MG63 (cell line): ENCODE measurements at regions not wholly inside any gene's neighbourhood (a gene's known extent, or its start where the extent isn't known, plus 50 kb on each side); places are given as distances from the start of the nearest gene placed in this dataset.
"Not testable (repeated sequence)": the region's sequence is repeated elsewhere in the genome, so short reads cannot be mapped to it uniquely, and the experiment has no call there.

Experiments used
- DNase-seq: peaks from one replicate; pipeline ENCODE4 v3.0.0-alpha.2; 2020
- H3K27me3 ChIP-seq: fragments of 250-450 bp; sonication (Bioruptor Pico); 2 replicates; pipeline ENCODE4 v1.5.1; 2020; ENCODE audit warnings: mild to moderate bottlenecking, moderate library complexity
- H3K36me3 ChIP-seq: fragments of 250-450 bp; sonication (Bioruptor Pico); 2 replicates; pipeline ENCODE4 v1.5.1; 2020; ENCODE audit warnings: mild to moderate bottlenecking, moderate library complexity
- H3K4me3 ChIP-seq: fragments of 250-450 bp; sonication (Bioruptor Pico); 2 replicates; pipeline ENCODE4 v1.5.1; 2020; ENCODE audit warnings: mild to moderate bottlenecking, moderate library complexity
- H3K9me3 ChIP-seq: fragments of 250-450 bp; sonication (Bioruptor Pico); 2 replicates; pipeline ENCODE4 v1.5.1; 2020; ENCODE audit warnings: mild to moderate bottlenecking, moderate library complexity

- DNase-seq, result no peak
- Histone ChIP-seq H3K4me3 (no peak overlapping the region), H3K9me3 (no peaks in the 10 kb centered on the region), H3K27me3 (no peaks in the 10 kb centered on the region), H3K36me3 (no peaks in the 10 kb centered on the region)
These were observed 427.9 kb upstream of the BCHE start for GRCh38 chr3:166265153-166265552.

GRCh38 chr3:166263460-166263859 lies 426.2 kb upstream of the BCHE start:
- no peak for DNase-seq
- no peaks in the 10 kb centered on the region for H3K27me3 ChIP-seq
- H3K4me3 ChIP-seq, result no peak overlapping the region
- H3K9me3 ChIP-seq, result no peaks in the 10 kb centered on the region
- H3K36me3 ChIP-seq, result no peaks in the 10 kb centered on the region

- not testable (repeated sequence) for H3K4me3 ChIP-seq, DNase-seq, H3K36me3 ChIP-seq, H3K9me3 ChIP-seq, H3K27me3 ChIP-seq
These were observed 421.1 kb upstream of the BCHE start for GRCh38 chr3:166258293-166258850.

- no peaks in the 10 kb centered on the region for H3K36me3 ChIP-seq
- no peaks in the 10 kb centered on the region for H3K9me3 ChIP-seq
- H3K27me3 ChIP-seq, result no peaks in the 10 kb centered on the region
- DNase-seq, result no peak
- H3K4me3 ChIP-seq, result no peak overlapping the region
These were observed 420.5 kb upstream of the BCHE start for GRCh38 chr3:166257715-166258114.

GRCh38 chr3:166248784-166249183 lies 411.6 kb upstream of the BCHE start:
- DNase-seq, result no peak
- H3K36me3 ChIP-seq, result no peaks in the 10 kb centered on the region
- H3K9me3 ChIP-seq, result no peaks in the 10 kb centered on the region
- H3K27me3 ChIP-seq, result no peaks in the 10 kb centered on the region
- H3K4me3 ChIP-seq, result no peak overlapping the region

GRCh38 chr3:166243511-166243910 lies 406.3 kb upstream of the BCHE start:
- DNase-seq, result no peak
- H3K4me3 ChIP-seq, result no peak overlapping the region
- no peaks in the 10 kb centered on the region for H3K9me3 ChIP-seq
- H3K36me3 ChIP-seq, result no peaks in the 10 kb centered on the region
- H3K27me3 ChIP-seq, result no peaks in the 10 kb centered on the region

GRCh38 chr3:166223120-166223519 lies 385.9 kb upstream of the BCHE start:
- DNase-seq, result no peak
- Histone ChIP-seq H3K27me3 (no peaks in the 10 kb centered on the region), H3K4me3 (no peak overlapping the region), H3K36me3 (no peaks in the 10 kb centered on the region), H3K9me3 (no peaks in the 10 kb centered on the region; the same call in 1 of the 2 replicates)

- Histone ChIP-seq H3K27me3 (no peaks in the 10 kb centered on the region), H3K36me3 (no peaks in the 10 kb centered on the region), H3K9me3 (no peaks in the 10 kb centered on the region), H3K4me3 (no peak overlapping the region)
- DNase-seq, result no peak
These were observed 374.2 kb upstream of the BCHE start for GRCh38 chr3:166211451-166211850.

GRCh38 chr3:166209701-166210100 lies 372.5 kb upstream of the BCHE start:
- Histone ChIP-seq H3K4me3 (no peak overlapping the region), H3K9me3 (no peaks in the 10 kb centered on the region), H3K36me3 (no peaks in the 10 kb centered on the region), H3K27me3 (no peaks in the 10 kb centered on the region)
- no peak for DNase-seq

GRCh38 chr3:166205158-166205557 lies 367.9 kb upstream of the BCHE start:
- DNase-seq, result no peak
- Histone ChIP-seq H3K36me3 (no peaks in the 10 kb centered on the region), H3K9me3 (no peaks in the 10 kb centered on the region), H3K4me3 (no peak overlapping the region), H3K27me3 (no peaks in the 10 kb centered on the region)

- H3K9me3 ChIP-seq, result no peaks in the 10 kb centered on the region
- no peak for DNase-seq
- no peak overlapping the region for H3K4me3 ChIP-seq
- no peaks in the 10 kb centered on the region for H3K36me3 ChIP-seq
- no peaks in the 10 kb centered on the region for H3K27me3 ChIP-seq
These were observed 364.3 kb upstream of the BCHE start for GRCh38 chr3:166201476-166201875.

- no peak overlapping the region for H3K4me3 ChIP-seq
These were observed 362.3 kb upstream of the BCHE start for GRCh38 chr3:166199491-166199890.

GRCh38 chr3:166195808-166196207 lies 358.6 kb upstream of the BCHE start:
- no peak for DNase-seq
- Histone ChIP-seq H3K9me3 (no peaks in the 10 kb centered on the region), H3K36me3 (no peaks in the 10 kb centered on the region), H3K4me3 (no peak overlapping the region), H3K27me3 (no peaks in the 10 kb centered on the region)

More at GRCh38 chr3:166199491-166199890, 362.3 kb upstream of the BCHE start:
- H3K9me3 ChIP-seq, result no peaks in the 10 kb centered on the region
- no peak for DNase-seq
- no peaks in the 10 kb centered on the region for H3K27me3 ChIP-seq
- no peaks in the 10 kb centered on the region for H3K36me3 ChIP-seq

GRCh38 chr3:166191411-166191810 lies 354.2 kb upstream of the BCHE start:
- H3K9me3 ChIP-seq, result no peaks in the 10 kb centered on the region
- H3K27me3 ChIP-seq, result no peaks in the 10 kb centered on the region
- H3K4me3 ChIP-seq, result no peak overlapping the region
- DNase-seq, result no peak
- no peaks in the 10 kb centered on the region for H3K36me3 ChIP-seq

GRCh38 chr3:166190360-166190759 lies 353.1 kb upstream of the BCHE start:
- no peaks in the 10 kb centered on the region for H3K9me3 ChIP-seq
- H3K36me3 ChIP-seq, result no peaks in the 10 kb centered on the region
- H3K27me3 ChIP-seq, result no peaks in the 10 kb centered on the region
- no peak overlapping the region for H3K4me3 ChIP-seq
- peak; percentile 37 for DNase-seq

- Histone ChIP-seq H3K4me3 (no peak overlapping the region), H3K9me3 (no peaks in the 10 kb centered on the region), H3K36me3 (no peaks in the 10 kb centered on the region), H3K27me3 (no peaks in the 10 kb centered on the region)
- DNase-seq, result no peak
These were observed 350.0 kb upstream of the BCHE start for GRCh38 chr3:166187237-166187636.

- no peaks in the 10 kb centered on the region for H3K9me3 ChIP-seq
- no peak overlapping the region for H3K4me3 ChIP-seq
These were observed 348.8 kb upstream of the BCHE start for GRCh38 chr3:166186003-166186402.

GRCh38 chr3:166177130-166177529 lies 339.9 kb upstream of the BCHE start:
- Histone ChIP-seq H3K27me3 (no peaks in the 10 kb centered on the region), H3K36me3 (no peaks in the 10 kb centered on the region), H3K9me3 (no peaks in the 10 kb centered on the region; the same call in 1 of the 2 replicates), H3K4me3 (no peak overlapping the region)
- DNase-seq, result no peak

More at GRCh38 chr3:166186003-166186402, 348.8 kb upstream of the BCHE start:
- Histone ChIP-seq H3K27me3 (no peaks in the 10 kb centered on the region), H3K36me3 (no peaks in the 10 kb centered on the region)
- no peak for DNase-seq

- no peaks in the 10 kb centered on the region for H3K36me3 ChIP-seq
- H3K9me3 ChIP-seq, result no peaks in the 10 kb centered on the region
- DNase-seq, result no peak
- H3K27me3 ChIP-seq, result no peaks in the 10 kb centered on the region
- no peak overlapping the region for H3K4me3 ChIP-seq
These were observed 334.5 kb upstream of the BCHE start for GRCh38 chr3:166171695-166172094.
